ENCODE measurements at regions not wholly inside any gene's neighbourhood (a gene's known extent, or its start where the extent isn't known, plus 50 kb on each side); places are given as distances from the start of the nearest gene placed in this dataset.
"Not testable (repeated sequence)": the region's sequence is repeated elsewhere in the genome, so short reads cannot be mapped to it uniquely, and the experiment has no call there.

DNA sequence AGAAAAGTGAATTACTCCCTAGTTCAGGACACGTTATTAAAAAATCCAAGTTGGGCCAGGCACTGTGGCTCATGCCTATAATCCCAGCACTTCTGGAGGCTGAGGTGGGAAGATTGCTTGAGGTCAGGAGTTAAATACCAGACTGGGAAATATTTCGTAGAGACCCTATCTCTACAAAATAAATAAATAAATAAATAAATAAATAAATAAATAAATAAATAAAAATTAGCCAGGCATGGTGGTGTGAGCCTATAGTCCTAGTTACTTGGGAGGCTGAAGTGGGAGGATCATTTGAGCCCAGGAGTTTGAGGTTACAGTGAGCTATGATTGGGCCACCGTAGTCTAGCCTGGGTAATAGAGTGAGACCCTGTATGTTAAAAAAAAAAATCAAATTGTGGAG is 741.2 kb downstream of the DHX35 start:
- not testable (repeated sequence) for DNase-seq (ENCODE audit: low read depth)

DNA sequence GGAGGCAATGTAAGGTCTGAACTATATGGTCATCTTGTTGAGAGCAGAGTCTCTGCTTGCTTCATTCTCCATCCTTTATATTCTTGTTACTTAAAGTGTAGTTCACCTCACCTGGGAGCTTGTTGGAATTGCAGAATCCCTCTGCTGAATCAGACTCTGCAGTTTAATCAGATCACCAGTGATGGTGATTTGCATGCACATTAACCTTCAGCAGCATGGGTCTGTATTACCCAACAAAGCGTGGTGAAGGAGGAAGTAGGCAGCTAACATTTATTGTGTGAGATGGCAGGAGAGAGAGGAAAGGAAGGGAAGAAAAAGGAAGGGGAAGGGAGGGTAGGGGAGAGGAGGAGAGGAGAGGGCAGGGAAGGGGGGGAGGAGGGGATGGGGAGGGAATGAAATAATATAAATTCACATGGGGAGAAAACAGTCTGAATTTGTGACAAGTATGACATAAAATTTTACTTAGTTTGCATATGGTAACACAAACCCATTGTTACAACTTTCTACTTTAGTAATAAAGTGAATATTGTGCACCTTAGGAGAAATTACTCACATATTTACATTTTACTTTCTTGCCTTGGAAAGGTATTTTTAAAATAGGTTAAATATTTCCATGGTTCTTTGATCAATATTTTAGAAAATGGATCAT is 740.7 kb downstream of the DHX35 start:
- DNase-seq (ENCODE audit: low read depth), result no peak

GRCh38 chr20:39700528-39700927 is 738.4 kb downstream of the DHX35 start:
- DNase-seq (ENCODE audit: low read depth), result no peak

DNA sequence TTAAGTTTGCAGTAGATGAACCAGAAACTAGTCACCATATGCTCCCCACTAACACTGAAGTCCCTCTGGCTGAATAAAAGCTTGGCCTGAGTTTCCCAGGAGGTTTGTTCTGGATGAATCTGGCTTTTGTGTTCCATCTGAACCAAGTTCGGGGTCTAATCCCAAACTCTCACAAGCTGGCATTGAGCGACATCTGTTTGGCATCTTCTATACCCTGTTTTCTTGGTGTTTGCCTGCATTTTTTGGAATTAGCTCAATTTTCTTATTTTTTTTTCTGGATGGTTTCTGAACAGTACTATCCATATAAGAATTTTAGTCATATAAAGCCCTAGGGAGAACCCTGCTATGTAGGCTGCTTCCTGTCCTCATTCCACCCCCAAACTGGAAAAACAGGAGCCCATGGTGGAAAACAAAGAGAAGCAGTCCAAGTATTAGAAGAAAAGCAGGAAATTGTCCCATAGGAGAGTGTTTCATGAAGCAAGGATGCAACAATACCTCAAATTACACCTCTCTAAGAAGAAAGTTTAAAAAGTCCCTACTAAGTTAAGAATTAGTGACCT is 737.1 kb downstream of the DHX35 start:
- DNase-seq (ENCODE audit: low read depth), result no peak

GRCh38 chr20:39698752-39699151 is 736.6 kb downstream of the DHX35 start:
- peak; percentile 39 for DNase-seq (ENCODE audit: low read depth)

DNA sequence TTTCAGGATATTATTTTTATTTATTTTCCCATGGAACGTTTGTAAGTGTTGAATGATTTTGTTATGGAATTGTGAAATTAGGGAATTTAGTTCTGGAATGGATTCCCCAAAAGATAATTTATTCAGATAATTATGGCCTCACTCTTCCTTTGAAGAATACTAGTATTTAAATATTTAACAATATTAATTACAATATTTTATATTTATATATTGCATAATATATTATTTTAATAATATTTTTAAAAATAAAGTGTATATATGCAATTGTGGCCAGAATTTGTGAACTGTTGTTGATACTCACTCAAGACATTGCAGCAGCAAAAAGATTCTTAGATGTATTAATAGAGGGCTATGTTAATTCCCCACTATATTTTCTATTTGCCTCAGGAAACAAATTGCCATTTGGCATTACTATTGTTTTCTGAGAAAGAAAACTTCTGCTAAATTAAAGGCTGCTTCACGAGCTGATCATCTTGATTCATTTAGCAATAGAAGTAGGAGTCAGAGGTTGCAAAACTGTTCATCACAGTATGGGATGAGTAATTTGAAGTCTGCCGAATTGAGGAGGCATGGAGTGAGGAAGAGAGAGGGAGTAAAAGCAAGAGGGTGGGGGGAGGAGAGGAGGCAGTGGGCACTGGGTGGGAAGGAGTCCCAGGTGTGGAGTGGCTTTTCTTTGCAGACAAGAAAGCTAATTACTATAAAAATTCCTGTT is 729.2 kb downstream of the DHX35 start:
- no peak for DNase-seq (ENCODE audit: low read depth)

GRCh38 chr20:39676857-39677391 is 714.8 kb downstream of the DHX35 start:
- DNase-seq (ENCODE audit: low read depth), result peak; percentile 56

GRCh38 chr20:39676241-39676640 is 714.1 kb downstream of the DHX35 start:
- DNase-seq (ENCODE audit: low read depth), result no peak

DNA sequence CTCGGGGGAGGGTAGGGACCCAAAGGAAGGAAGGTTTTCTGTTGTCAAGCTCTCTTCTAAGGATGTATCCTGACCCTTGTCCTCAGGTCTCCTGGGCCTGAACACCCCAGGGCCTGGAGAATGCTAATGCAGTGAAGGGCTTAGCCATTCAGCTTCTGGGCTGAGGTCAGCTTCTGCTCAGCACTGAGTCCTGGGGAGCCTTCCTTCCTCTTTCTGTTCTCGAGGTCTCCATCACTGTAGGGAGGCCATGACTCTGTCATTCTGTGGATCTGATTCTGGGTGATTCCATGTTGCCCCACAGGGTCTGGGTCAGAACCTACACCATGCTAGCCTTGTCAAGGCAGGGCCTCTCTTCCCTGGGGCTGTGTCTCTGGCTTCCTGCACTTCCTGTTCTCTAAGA is 712.7 kb downstream of the DHX35 start:
- DNase-seq (ENCODE audit: low read depth), result no peak

- DNase-seq (ENCODE audit: low read depth), result peak; percentile 25
Measured at GRCh38 chr20:39670988-39671387, 708.8 kb downstream of the DHX35 start.

DNA sequence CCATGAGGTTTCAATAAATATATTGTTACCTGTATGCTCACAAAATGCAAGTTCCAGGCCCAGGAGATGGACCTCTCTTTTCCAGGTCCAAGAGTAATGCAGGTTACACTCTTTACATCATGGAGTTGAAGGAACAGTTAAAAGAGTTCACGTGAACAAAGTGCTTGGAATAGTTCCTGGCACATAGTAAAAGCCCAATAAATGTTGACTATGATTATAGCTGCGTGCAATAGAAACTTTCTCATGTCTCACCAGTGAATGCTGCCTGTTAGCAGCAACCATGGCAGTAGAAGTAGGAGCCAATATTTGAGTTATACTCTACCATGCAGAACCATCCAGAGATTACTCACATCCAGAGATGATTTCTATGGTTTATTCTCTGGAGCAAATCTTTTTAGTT is 707.5 kb downstream of the DHX35 start:
- no peak for DNase-seq (ENCODE audit: low read depth)

DNA sequence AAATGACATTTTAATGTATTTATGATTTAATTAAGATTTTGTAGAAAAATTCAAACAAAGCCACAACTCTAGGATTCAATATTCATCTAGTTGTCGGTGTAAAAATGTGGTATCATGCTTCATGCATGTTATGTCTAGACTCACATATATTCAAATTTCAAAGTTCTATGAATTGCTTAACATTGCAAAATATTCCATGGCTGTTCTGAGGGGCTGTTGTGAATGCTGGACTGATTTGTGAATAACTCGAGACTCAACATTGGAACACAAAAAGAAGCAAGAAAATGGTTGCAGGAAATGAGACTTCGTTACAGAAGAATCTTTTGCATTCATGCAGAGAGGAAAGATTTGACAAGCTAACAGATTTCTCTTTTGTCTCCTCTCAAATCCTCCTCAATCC is 705.9 kb downstream of the DHX35 start:
- no peak for DNase-seq (ENCODE audit: low read depth)

DNA sequence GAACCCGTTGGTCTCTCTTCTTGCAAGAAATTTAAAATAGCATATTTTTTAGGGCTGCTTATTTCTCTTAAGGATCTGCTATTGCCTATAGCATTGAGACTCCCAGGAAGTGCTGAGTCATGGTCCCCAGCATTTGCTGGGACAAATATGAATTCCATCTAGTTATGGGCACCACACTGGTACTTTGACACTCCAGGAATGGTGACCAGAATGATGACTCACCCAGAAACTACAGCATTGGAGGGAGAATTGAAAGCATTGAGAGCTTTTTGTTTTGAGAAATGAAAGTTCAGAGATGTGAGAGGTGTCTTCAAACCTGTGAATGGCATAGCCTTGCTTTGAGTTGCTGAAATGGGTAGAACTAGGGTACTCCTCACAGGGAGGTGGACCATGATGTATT is 699.7 kb downstream of the DHX35 start:
- DNase-seq (ENCODE audit: low read depth), result peak; percentile 96

- DNase-seq (ENCODE audit: low read depth), result peak; percentile 71
Measured at GRCh38 chr20:39660965-39661364, 698.8 kb downstream of the DHX35 start.

DNA sequence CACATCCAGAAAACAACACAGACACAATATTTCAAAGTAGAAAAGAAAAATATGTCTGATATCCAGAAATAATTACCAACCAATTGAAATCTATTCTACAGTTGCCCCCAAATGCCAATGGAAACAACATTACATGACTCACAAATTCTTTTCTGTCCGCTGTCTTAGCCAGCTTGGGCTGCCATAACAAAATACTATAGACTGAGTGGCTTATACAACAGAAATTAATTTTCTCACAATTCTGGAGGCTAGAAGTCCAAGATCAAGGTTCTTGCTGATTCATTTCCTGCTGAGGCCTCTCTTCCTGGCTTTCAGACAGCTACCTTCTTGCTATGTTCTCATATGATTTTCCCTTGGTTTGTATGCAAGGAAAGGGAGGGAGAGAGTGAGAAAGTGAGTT is 698.1 kb downstream of the DHX35 start:
- peak; percentile 92 for DNase-seq (ENCODE audit: low read depth)

- no peak for DNase-seq (ENCODE audit: low read depth)
Measured at GRCh38 chr20:39658662-39659409, 696.7 kb downstream of the DHX35 start.

DNA sequence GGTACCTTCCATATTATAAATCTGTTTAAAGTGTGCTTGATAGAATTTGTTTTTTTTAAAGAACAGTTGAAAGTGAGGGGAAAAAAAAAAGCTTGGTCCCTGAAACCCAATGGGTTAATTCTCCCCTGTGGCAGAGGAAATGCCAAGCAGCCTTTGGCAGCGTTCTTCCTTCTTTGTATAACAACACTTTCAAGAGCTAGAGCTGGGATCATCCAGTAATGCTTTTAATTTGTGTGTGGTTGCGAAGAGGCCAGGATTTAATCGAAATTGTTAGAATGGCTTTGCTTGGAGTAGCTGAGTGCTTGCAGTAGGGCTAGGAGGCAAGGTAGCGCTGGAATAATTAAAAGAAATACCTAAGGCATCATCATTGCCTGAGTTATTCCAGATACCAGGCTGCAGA is 692.0 kb downstream of the DHX35 start:
- DNase-seq (ENCODE audit: low read depth), result no peak

DNA sequence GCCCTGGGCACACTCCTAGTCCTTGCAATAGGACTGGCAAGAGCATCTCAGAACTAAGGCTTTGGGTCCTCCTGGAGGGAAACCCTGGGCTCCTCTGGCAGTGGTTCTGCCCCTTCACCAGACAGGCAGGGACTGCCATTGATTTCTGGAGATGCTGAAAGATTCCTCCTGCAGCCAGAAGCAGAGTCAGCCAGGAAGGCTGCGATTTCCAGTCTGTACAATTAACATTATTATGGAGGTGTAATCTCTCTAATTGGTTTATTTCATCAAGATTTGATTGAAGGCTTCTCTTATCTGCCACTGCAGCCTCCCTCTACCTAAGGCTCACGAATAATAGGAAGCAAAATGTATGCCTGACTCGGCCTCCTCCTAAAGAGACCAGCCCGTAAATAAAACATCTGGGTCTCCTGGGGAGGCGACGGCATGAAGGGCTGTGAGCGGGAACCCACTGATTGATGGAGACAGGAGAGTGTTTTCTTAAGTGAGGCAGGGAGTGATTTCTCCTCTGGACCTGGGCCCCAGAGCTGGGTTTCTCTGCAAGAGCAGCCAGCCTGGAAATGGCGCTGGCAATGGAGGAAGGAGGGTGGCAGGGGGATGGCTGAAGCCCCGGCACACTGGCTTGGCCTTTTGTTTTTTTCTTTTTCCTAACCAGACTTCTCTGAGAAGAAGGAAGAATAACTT is 689.6 kb downstream of the DHX35 start:
- DNase-seq (ENCODE audit: low read depth), result no peak

GRCh38 chr20:39646874-39647413 is 684.8 kb downstream of the DHX35 start:
- no peak for DNase-seq (ENCODE audit: low read depth)

DNA sequence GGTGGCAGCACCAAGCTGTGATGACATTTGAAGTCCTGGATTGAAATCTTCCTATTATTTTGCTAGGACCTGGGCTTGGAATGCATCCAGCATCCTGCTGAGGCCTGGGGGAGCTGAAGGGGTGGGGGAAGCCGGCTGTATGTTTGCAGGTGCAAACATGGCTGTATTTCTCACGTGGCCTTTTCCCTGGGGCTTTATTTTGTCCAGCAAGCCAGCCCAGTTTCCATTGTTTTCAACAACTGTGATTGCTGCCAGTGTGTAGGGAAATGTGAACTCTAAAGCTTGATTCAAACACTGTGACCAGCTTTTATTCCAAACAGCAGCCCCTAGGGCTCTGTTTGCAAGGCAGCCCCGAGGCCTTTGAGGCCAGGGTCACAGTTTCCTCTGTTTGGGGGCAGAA is 683.0 kb downstream of the DHX35 start:
- no peak for DNase-seq (ENCODE audit: low read depth)

DNA sequence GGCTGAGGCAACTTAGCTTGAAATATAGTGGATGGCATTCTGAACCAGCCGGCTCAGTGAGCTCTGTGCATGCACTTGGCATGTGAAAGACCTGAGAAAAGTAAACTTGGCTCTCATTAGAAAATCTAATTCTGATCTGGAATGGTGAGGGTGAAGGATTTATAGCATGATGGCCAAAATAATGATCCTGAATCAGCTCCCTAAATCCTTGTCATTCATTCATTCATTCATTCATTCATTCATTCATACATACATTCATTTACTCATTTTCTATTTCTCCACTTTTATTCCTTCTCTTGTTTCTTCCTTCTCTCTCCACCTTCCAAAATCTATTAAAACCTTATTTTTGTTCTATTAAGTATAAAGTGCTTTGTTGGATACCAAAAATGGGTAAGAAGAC is 681.1 kb downstream of the DHX35 start:
- DNase-seq (ENCODE audit: low read depth), result no peak

- DNase-seq (ENCODE audit: low read depth), result no peak
Measured at GRCh38 chr20:39641423-39641822, 679.3 kb downstream of the DHX35 start.
